WTC11 (cell line): ENCODE measurements at regions not wholly inside any gene's neighbourhood (a gene's known extent, or its start where the extent isn't known, plus 50 kb on each side); places are given as distances from the start of the nearest gene placed in this dataset.

Experiments used
- ATAC-seq: fragments of 200-7000 bp; cut with Tn5 transposase; 2 replicates; pipeline ENCODE4 v1.10.0; 2021; ENCODE audit warnings: mild to moderate bottlenecking, moderate library complexity
- CTCF ChIA-PET: fragments of 300-600 bp; sonication (Branson Sonifier 250); formaldehyde crosslinking; loops from one replicate; lab custom pipeline; 2021; ENCODE audit warnings: antibody characterized with exemption; lab: Charles Lee
- POLR2A ChIA-PET: fragments of 350-600 bp; sonication (Branson Sonifier 250); formaldehyde crosslinking; loops from one replicate; lab custom pipeline; 2021; ENCODE audit warnings: antibody characterized with exemption; lab: Charles Lee
- DNase-seq: peaks from one replicate; pipeline ENCODE4 v3.0.0; 2021; ENCODE audit warnings: low spot score
- H3K27ac Mint-ChIP-seq: 2 replicates; pipeline ENCODE4 v1.8.0; 2021; ENCODE audit warnings: mixed read lengths
- H3K27me3 Mint-ChIP-seq: 2 replicates; pipeline ENCODE4 v1.8.0; 2021; ENCODE audit warnings: low read depth, mild to moderate bottlenecking, moderate library complexity, mixed read lengths
- H3K36me3 Mint-ChIP-seq: 2 replicates; pipeline ENCODE4 v1.8.0; 2021; ENCODE audit warnings: mixed read lengths
- H3K4me1 Mint-ChIP-seq: 2 replicates; pipeline ENCODE4 v1.8.0; 2022; ENCODE audit warnings: mixed read lengths
- H3K4me3 Mint-ChIP-seq: 2 replicates; pipeline ENCODE4 v1.8.0; 2021; ENCODE audit warnings: mild to moderate bottlenecking, moderate library complexity, mixed read lengths
- H3K9me3 Mint-ChIP-seq: 2 replicates; pipeline ENCODE4 v1.8.0; 2021; ENCODE audit warnings: mixed read lengths
- CREM ChIP-seq: sonication (generic); formaldehyde crosslinking; IDR thresholded peaks from 2 replicates; pipeline ENCODE4 v1.8.1; 2022; ENCODE audit warnings: mild to moderate bottlenecking, missing genetic modification reagents, moderate library complexity
- CTCF ChIP-seq: fragments of 200-600 bp; IDR thresholded peaks from 2 replicates; pipeline ENCODE4 v1.8.0; 2022; ENCODE audit warnings: antibody characterized with exemption
- GTF2I ChIP-seq: fragments of 250-450 bp; sonication (Bioruptor Pico); conservative IDR thresholded peaks from 2 replicates; pipeline ENCODE4 v1.4.0; 2021; ENCODE audit warnings: mild to moderate bottlenecking
- MLX ChIP-seq: sonication (generic); formaldehyde crosslinking; IDR thresholded peaks from 2 replicates; pipeline ENCODE4 v1.8.1; 2023; ENCODE audit warnings: mild to moderate bottlenecking, missing genetic modification reagents, moderate library complexity
- NFE2L1 ChIP-seq: sonication (generic); formaldehyde crosslinking; IDR thresholded peaks from 2 replicates; pipeline ENCODE4 v1.8.1; 2023; ENCODE audit warnings: missing genetic modification reagents
- PREB ChIP-seq: sonication (generic); formaldehyde crosslinking; IDR thresholded peaks from 2 replicates; pipeline ENCODE4 v1.8.1; 2022; ENCODE audit warnings: mild to moderate bottlenecking, missing genetic modification reagents, moderate library complexity, borderline replicate concordance
- PRRX2 ChIP-seq: fragments of 250-450 bp; sonication (Bioruptor Pico); IDR thresholded peaks from 2 replicates; pipeline ENCODE4 v1.8.0; 2021; ENCODE audit warnings: mild to moderate bottlenecking
- SMAD4 ChIP-seq: sonication (generic); formaldehyde crosslinking; IDR thresholded peaks from 2 replicates; pipeline ENCODE4 v1.8.0; 2022; ENCODE audit warnings: mild to moderate bottlenecking, missing genetic modification reagents
- TP53 ChIP-seq: sonication (generic); formaldehyde crosslinking; IDR thresholded peaks from 2 replicates; pipeline ENCODE4 v1.8.1; 2023; ENCODE audit warnings: mild to moderate bottlenecking, missing genetic modification reagents
- ZNF138 ChIP-seq: sonication (generic); formaldehyde crosslinking; conservative IDR thresholded peaks from 2 replicates; pipeline ENCODE4 v1.8.1; 2022; ENCODE audit warnings: mild to moderate bottlenecking, moderate library complexity, missing genetic modification reagents
- ZNF232 ChIP-seq: sonication (generic); formaldehyde crosslinking; IDR thresholded peaks from 2 replicates; pipeline ENCODE4 v1.8.0; 2022; ENCODE audit warnings: mild to moderate bottlenecking, missing genetic modification reagents
- ZNF396 ChIP-seq: fragments of 250-450 bp; sonication (Bioruptor Pico); IDR thresholded peaks from 2 replicates; pipeline ENCODE4 v1.8.0; 2021; ENCODE audit warnings: mild to moderate bottlenecking, moderate library complexity, borderline replicate concordance
- ZSCAN18 ChIP-seq: fragments of 250-450 bp; sonication (Bioruptor Pico); IDR thresholded peaks from 2 replicates; pipeline ENCODE4 v2.1.2; 2022; ENCODE audit warnings: mild to moderate bottlenecking, moderate library complexity
- TF ChIP-seq, protein P1 (sequence below): sonication (generic); formaldehyde crosslinking; IDR thresholded peaks from 2 replicates; pipeline ENCODE4 v1.8.1; 2023; ENCODE audit warnings: mild to moderate bottlenecking, missing genetic modification reagents, moderate library complexity
- TF ChIP-seq, protein P2 (sequence below): sonication (generic); formaldehyde crosslinking; IDR thresholded peaks from 2 replicates; pipeline ENCODE4 v1.8.1; 2022; ENCODE audit warnings: low read depth, missing genetic modification reagents, borderline replicate concordance
- TF ChIP-seq, protein P3 (sequence below): sonication (generic); formaldehyde crosslinking; IDR thresholded peaks from 2 replicates; pipeline ENCODE4 v1.8.0; 2022; ENCODE audit warnings: mild to moderate bottlenecking, missing genetic modification reagents

- TF ChIP-seq, protein P1, sequence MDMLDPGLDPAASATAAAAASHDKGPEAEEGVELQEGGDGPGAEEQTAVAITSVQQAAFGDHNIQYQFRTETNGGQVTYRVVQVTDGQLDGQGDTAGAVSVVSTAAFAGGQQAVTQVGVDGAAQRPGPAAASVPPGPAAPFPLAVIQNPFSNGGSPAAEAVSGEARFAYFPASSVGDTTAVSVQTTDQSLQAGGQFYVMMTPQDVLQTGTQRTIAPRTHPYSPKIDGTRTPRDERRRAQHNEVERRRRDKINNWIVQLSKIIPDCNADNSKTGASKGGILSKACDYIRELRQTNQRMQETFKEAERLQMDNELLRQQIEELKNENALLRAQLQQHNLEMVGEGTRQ (CRISPR knock-in tag): peak; percentile 51; the same call in 1 of the 2 replicates
- no peak for TF ChIP-seq ZNF138 (CRISPR knock-in tag)
- peak; percentile 87 for TF ChIP-seq CTCF
- TF ChIP-seq, protein P2, sequence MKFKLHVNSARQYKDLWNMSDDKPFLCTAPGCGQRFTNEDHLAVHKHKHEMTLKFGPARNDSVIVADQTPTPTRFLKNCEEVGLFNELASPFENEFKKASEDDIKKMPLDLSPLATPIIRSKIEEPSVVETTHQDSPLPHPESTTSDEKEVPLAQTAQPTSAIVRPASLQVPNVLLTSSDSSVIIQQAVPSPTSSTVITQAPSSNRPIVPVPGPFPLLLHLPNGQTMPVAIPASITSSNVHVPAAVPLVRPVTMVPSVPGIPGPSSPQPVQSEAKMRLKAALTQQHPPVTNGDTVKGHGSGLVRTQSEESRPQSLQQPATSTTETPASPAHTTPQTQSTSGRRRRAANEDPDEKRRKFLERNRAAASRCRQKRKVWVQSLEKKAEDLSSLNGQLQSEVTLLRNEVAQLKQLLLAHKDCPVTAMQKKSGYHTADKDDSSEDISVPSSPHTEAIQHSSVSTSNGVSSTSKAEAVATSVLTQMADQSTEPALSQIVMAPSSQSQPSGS (CRISPR knock-in tag): no peak
- no peak for TF ChIP-seq NFE2L1 (CRISPR knock-in tag)
- TF ChIP-seq, protein P3, sequence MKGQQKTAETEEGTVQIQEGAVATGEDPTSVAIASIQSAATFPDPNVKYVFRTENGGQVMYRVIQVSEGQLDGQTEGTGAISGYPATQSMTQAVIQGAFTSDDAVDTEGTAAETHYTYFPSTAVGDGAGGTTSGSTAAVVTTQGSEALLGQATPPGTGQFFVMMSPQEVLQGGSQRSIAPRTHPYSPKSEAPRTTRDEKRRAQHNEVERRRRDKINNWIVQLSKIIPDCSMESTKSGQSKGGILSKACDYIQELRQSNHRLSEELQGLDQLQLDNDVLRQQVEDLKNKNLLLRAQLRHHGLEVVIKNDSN (CRISPR knock-in tag): 0 out of 2 replicates have a peak, but pooled peaks have one; percentile 17
- Mint-ChIP-seq H3K4me3 (no peak overlapping the region), H3K9me3 (peaks cover 3% of the 10 kb centered on the region; the same call in 1 of the 2 replicates), H3K4me1 (peaks cover 37% of the 10 kb centered on the region), H3K36me3 (no peaks in the 10 kb centered on the region), H3K27me3 (no peaks in the 10 kb centered on the region; the same call in 1 of the 2 replicates), H3K27ac (no peak overlapping the region)
- ATAC-seq (peak; percentile 91), DNase-seq (peak; percentile 48)
- ChIA-PET CTCF (interaction anchor here (0.6 to 1.5 kb wide), 9 partner anchors 11 to 524 kb away, joined by 3 to 12 read pairs (median 3); no protein-coding TSS in a partner anchor), POLR2A (no interaction called here)
Measured at GRCh38 chr4:187606581-187606980, 389.0 kb upstream of the ZFP42 start.

DNA sequence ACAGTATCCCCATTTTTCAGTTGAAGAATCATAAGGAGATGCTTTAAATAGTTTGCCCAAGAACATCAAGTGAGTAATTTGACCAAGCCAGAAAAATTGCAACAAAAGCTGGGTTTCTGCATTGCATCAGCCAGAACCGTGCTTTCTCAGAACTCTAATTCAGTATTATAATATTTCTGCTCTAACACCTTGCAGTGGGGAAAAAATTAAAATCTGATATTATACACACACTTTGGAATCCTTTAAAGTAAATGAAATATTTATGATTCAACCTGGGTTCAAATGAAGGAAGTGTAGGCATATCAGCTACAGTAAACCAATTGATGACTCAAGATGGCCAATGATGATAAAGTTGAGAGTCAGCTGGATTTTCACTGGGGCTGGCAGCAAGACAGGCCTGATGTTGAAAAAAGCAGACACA is 387.6 kb upstream of the ZFP42 start:
- peaks cover 33% of the 10 kb centered on the region for H3K4me1 Mint-ChIP-seq
- H3K36me3 Mint-ChIP-seq: no peaks in the 10 kb centered on the region
- TF ChIP-seq ZNF396 (no peak), PREB (no peak), CTCF (no peak), TP53 (CRISPR knock-in tag) (no peak), ZSCAN18 (CRISPR knock-in tag) (no peak), CREM (CRISPR knock-in tag) (no peak), ZNF232 (CRISPR knock-in tag) (no peak), GTF2I (CRISPR knock-in tag) (no peak), PRRX2 (CRISPR knock-in tag) (no peak), SMAD4 (CRISPR knock-in tag) (no peak), MLX (CRISPR knock-in tag) (no peak)
- TF ChIP-seq, protein P3 (CRISPR knock-in tag): no peak
- TF ChIP-seq, all 79 proteins: peak for 0
- no peaks in the 10 kb centered on the region; the same call in 1 of the 2 replicates for H3K27me3 Mint-ChIP-seq
- peak overlapping the region; percentile 58 for H3K27ac Mint-ChIP-seq
- ATAC-seq (no peak), DNase-seq (no peak)
- ChIA-PET POLR2A (no interaction called here), CTCF (interaction anchor here (0.7 to 1.2 kb wide), 2 partner anchors 157 to 850 kb away, joined by 3 read pairs; no protein-coding TSS in a partner anchor)
- no peak overlapping the region for H3K4me3 Mint-ChIP-seq
- H3K9me3 Mint-ChIP-seq: peaks cover 3% of the 10 kb centered on the region; the same call in 1 of the 2 replicates
